HG03378 (cell line): ENCODE measurements at regions not wholly inside any gene's neighbourhood (a gene's known extent, or its start where the extent isn't known, plus 50 kb on each side); places are given as distances from the start of the nearest gene placed in this dataset.
A peak's percentile ranks its signal among the peaks of the same experiment; 100 is the strongest.

Source experiments
- ATAC-seq: cut with Tn5 transposase; IDR thresholded peaks from one replicate; pipeline ENCODE4 v1.9.1; 2021; ENCODE audit warnings: mild to moderate bottlenecking, moderate library complexity; ENCODE audit not compliant: unreplicated experiment

GRCh38 chr3:132834356-132834755 is 112.1 kb upstream of the NPHP3 start:
- no peak for ATAC-seq

GRCh38 chr3:132829101-132829500 is 106.9 kb upstream of the NPHP3 start:
- no peak for ATAC-seq

- ATAC-seq, result no peak
These were observed 100.6 kb upstream of the NPHP3 start for GRCh38 chr3:132822837-132823236.

- no peak for ATAC-seq
These were observed 100.1 kb upstream of the NPHP3 start for GRCh38 chr3:132822266-132822665.

GRCh38 chr3:132821314-132821713 is 99.1 kb upstream of the NPHP3 start:
- ATAC-seq, result no peak

GRCh38 chr3:132818251-132818650 is 96.0 kb upstream of the NPHP3 start:
- ATAC-seq, result no peak

- no peak for ATAC-seq
These were observed 95.5 kb upstream of the NPHP3 start for GRCh38 chr3:132817646-132818177.

- no peak for ATAC-seq
These were observed 82.9 kb upstream of the NPHP3 start for GRCh38 chr3:132805071-132805470.

GRCh38 chr3:132804498-132804897 is 82.3 kb upstream of the NPHP3 start:
- no peak for ATAC-seq

GRCh38 chr3:132803889-132804288 is 81.7 kb upstream of the NPHP3 start:
- no peak for ATAC-seq

- ATAC-seq, result no peak
These were observed 78.7 kb upstream of the NPHP3 start for GRCh38 chr3:132800958-132801357.

GRCh38 chr3:132790806-132791205 is 68.6 kb upstream of the NPHP3 start:
- no peak for ATAC-seq

GRCh38 chr3:132789959-132790358 is 67.8 kb upstream of the NPHP3 start:
- no peak for ATAC-seq

- no peak for ATAC-seq
These were observed 66.1 kb upstream of the NPHP3 start for GRCh38 chr3:132788301-132788671.

- ATAC-seq, result no peak
These were observed 65.5 kb upstream of the NPHP3 start for GRCh38 chr3:132787616-132788300.

- ATAC-seq, result no peak
These were observed 64.7 kb upstream of the NPHP3 start for GRCh38 chr3:132786890-132787289.

GRCh38 chr3:132785292-132785691 is 63.1 kb upstream of the NPHP3 start:
- no peak for ATAC-seq

GRCh38 chr3:132784502-132785025 is 62.4 kb upstream of the NPHP3 start:
- ATAC-seq, result no peak

- no peak for ATAC-seq
These were observed 60.9 kb upstream of the NPHP3 start for GRCh38 chr3:132783152-132783551.

- no peak for ATAC-seq
These were observed 59.7 kb upstream of the NPHP3 start for GRCh38 chr3:132781922-132782321.

GRCh38 chr3:132777171-132777570 is 55.0 kb upstream of the NPHP3 start:
- ATAC-seq, result no peak

- ATAC-seq, result peak; percentile 61
These were observed 50.9 kb upstream of the NPHP3 start for GRCh38 chr3:132773071-132773619.
